Choroid plexus epithelial cell (primary cell): ENCODE measurements at regions not wholly inside any gene's neighbourhood (a gene's known extent, or its start where the extent isn't known, plus 50 kb on each side); places are given as distances from the start of the nearest gene placed in this dataset.
A peak's percentile ranks its signal among the peaks of the same experiment; 100 is the strongest.

Experiments
- DNase-seq: peaks from one replicate; pipeline ENCODE4 v3.0.0-alpha.2; 2010; ENCODE audit warnings: low read depth
- H3K4me3 ChIP-seq: 2 replicates; pipeline ENCODE4 v1.5.1; 2011; ENCODE audit warnings: low read depth, mild to moderate bottlenecking, control low read depth, low read length, moderate library complexity
- CTCF ChIP-seq: conservative IDR thresholded peaks from 2 replicates; pipeline ENCODE4 v1.5.1; 2011; ENCODE audit warnings: low read depth, mild to moderate bottlenecking, control low read depth, inconsistent platforms, low read length, moderate library complexity

GRCh38 chr4:135775909-135776308 is 1574.3 kb upstream of the PABPC4L start:
- no peak for TF ChIP-seq CTCF
- no peak overlapping the region for H3K4me3 ChIP-seq
- no peak for DNase-seq

- TF ChIP-seq CTCF = no peak
- no peak for DNase-seq
These were observed 1568.9 kb upstream of the PABPC4L start for GRCh38 chr4:135770505-135770904.

GRCh38 chr4:135744928-135745327 is 1543.3 kb upstream of the PABPC4L start:
- DNase-seq = no peak
- TF ChIP-seq CTCF = no peak
- no peak overlapping the region for H3K4me3 ChIP-seq

More at GRCh38 chr4:135770505-135770904, 1568.9 kb upstream of the PABPC4L start:
- H3K4me3 ChIP-seq = no peak overlapping the region

GRCh38 chr4:135741583-135741982 is 1540.0 kb upstream of the PABPC4L start:
- H3K4me3 ChIP-seq = no peak overlapping the region
- DNase-seq = no peak
- no peak for TF ChIP-seq CTCF

GRCh38 chr4:135739354-135739753 is 1537.8 kb upstream of the PABPC4L start:
- H3K4me3 ChIP-seq = no peak overlapping the region
- no peak for TF ChIP-seq CTCF
- peak; percentile 1 for DNase-seq

- H3K4me3 ChIP-seq = no peak overlapping the region
- DNase-seq = no peak
- no peak for TF ChIP-seq CTCF
These were observed 1533.9 kb upstream of the PABPC4L start for GRCh38 chr4:135735512-135735911.

- no peak for TF ChIP-seq CTCF
- peak; percentile 1 for DNase-seq
- no peak overlapping the region for H3K4me3 ChIP-seq
These were observed 1530.9 kb upstream of the PABPC4L start for GRCh38 chr4:135732448-135732847.
